H9 (cell line): ENCODE measurements at regions not wholly inside any gene's neighbourhood (a gene's known extent, or its start where the extent isn't known, plus 50 kb on each side); places are given as distances from the start of the nearest gene placed in this dataset.

Experiments
- DNase-seq: peaks from one replicate; pipeline ENCODE4 v3.0.0-alpha.2; 2017
- H2AFZ ChIP-seq: one replicate; pipeline ENCODE4 v1.6.1; 2013; ENCODE audit warnings: mild to moderate bottlenecking, low read length, control low read depth, moderate library complexity
- H2AK5ac ChIP-seq: 2 replicates; pipeline ENCODE4 v1.6.1; 2013; ENCODE audit warnings: low read length, control low read depth, mixed read lengths; ENCODE audit not compliant: insufficient read length
- H2BK120ac ChIP-seq: one replicate; pipeline ENCODE4 v1.6.1; 2013; ENCODE audit warnings: low read depth, mild to moderate bottlenecking, low read length, control low read depth, inconsistent platforms; ENCODE audit not compliant: poor library complexity, severe bottlenecking
- H2BK12ac ChIP-seq: 2 replicates; pipeline ENCODE4 v1.6.1; 2013; ENCODE audit warnings: low read length, control low read depth, mixed read lengths, low read depth; ENCODE audit not compliant: insufficient read length
- H2BK15ac ChIP-seq: 2 replicates; pipeline ENCODE4 v1.6.1; 2013; ENCODE audit warnings: low read depth, low read length, control low read depth
- H2BK20ac ChIP-seq: one replicate; pipeline ENCODE4 v1.6.1; 2013; ENCODE audit warnings: low read depth, mild to moderate bottlenecking, low read length, control low read depth, inconsistent platforms; ENCODE audit not compliant: poor library complexity, severe bottlenecking
- H2BK5ac ChIP-seq: 2 replicates; pipeline ENCODE4 v1.6.1; 2013; ENCODE audit warnings: low read length, control low read depth, mixed read lengths; ENCODE audit not compliant: insufficient read length
- H3K14ac ChIP-seq: 2 replicates; pipeline ENCODE4 v1.6.1; 2013; ENCODE audit warnings: low read length, control low read depth; ENCODE audit not compliant: insufficient read depth
- H3K18ac ChIP-seq: 2 replicates; pipeline ENCODE4 v1.6.1; 2013; ENCODE audit warnings: low read depth, mild to moderate bottlenecking, mixed read lengths, low read length, control low read depth; ENCODE audit not compliant: insufficient read length
- H3K23ac ChIP-seq: 2 replicates; pipeline ENCODE4 v1.6.1; 2013; ENCODE audit warnings: low read length, control low read depth, mixed read lengths, low read depth; ENCODE audit not compliant: insufficient read length
- H3K23me2 ChIP-seq: 2 replicates; pipeline ENCODE4 v1.6.1; 2013; ENCODE audit warnings: low read depth, mild to moderate bottlenecking, mixed read lengths, low read length, control low read depth; ENCODE audit not compliant: insufficient read length, poor library complexity, severe bottlenecking
- H3K27ac ChIP-seq: 2 replicates; pipeline ENCODE4 v1.5.1; 2013; ENCODE audit warnings: low read length, control low read depth, mixed read lengths, low read depth; ENCODE audit not compliant: insufficient read length
- H3K27me3 ChIP-seq: 2 replicates; pipeline ENCODE4 v1.6.1; 2013; ENCODE audit warnings: low read length, control low read depth, inconsistent platforms; ENCODE audit not compliant: insufficient read depth
- H3K4ac ChIP-seq: 2 replicates; pipeline ENCODE4 v1.6.1; 2013; ENCODE audit warnings: low read depth, mild to moderate bottlenecking, control low read depth, inconsistent platforms, low read length, moderate library complexity
- H3K4me1 ChIP-seq: 2 replicates; pipeline ENCODE4 v1.6.1; 2013; ENCODE audit warnings: low read length, control low read depth, inconsistent platforms; ENCODE audit not compliant: insufficient read depth
- H3K4me2 ChIP-seq: 2 replicates; pipeline ENCODE4 v1.6.1; 2013; ENCODE audit warnings: low read length, control low read depth, mixed read lengths; ENCODE audit not compliant: insufficient read length, insufficient read depth
- H3K56ac ChIP-seq: 2 replicates; pipeline ENCODE4 v1.6.1; 2013; ENCODE audit warnings: low read depth, mild to moderate bottlenecking, mixed read lengths, low read length, control low read depth; ENCODE audit not compliant: insufficient read length
- H3K79me1 ChIP-seq: 2 replicates; pipeline ENCODE4 v1.6.1; 2013; ENCODE audit warnings: low read depth, mild to moderate bottlenecking, moderate library complexity, low read length, control low read depth, inconsistent platforms; ENCODE audit not compliant: insufficient read depth, poor library complexity, severe bottlenecking
- H3K79me2 ChIP-seq: 2 replicates; pipeline ENCODE4 v1.6.1; 2013; ENCODE audit warnings: low read length, control low read depth, inconsistent platforms; ENCODE audit not compliant: insufficient read depth
- H3K9ac ChIP-seq: 2 replicates; pipeline ENCODE4 v1.6.1; 2013; ENCODE audit warnings: low read length, control low read depth, mixed read lengths; ENCODE audit not compliant: insufficient read length; ENCODE audit errors: extremely low read depth
- H3K9me3 ChIP-seq: one replicate; pipeline ENCODE4 v1.6.1; 2013; ENCODE audit warnings: low read depth, low read length, inconsistent platforms; ENCODE audit not compliant: control insufficient read depth
- H3T11ph ChIP-seq: one replicate; pipeline ENCODE4 v1.6.1; 2013; ENCODE audit warnings: mild to moderate bottlenecking, low read length, control low read depth, inconsistent platforms
- H4K20me1 ChIP-seq: one replicate; pipeline ENCODE4 v1.6.1; 2013; ENCODE audit not compliant: control insufficient read depth, insufficient read length, insufficient read depth
- H4K5ac ChIP-seq: 2 replicates; pipeline ENCODE4 v1.6.1; 2013; ENCODE audit warnings: low read depth, mild to moderate bottlenecking, mixed read lengths, low read length, control low read depth; ENCODE audit not compliant: insufficient read length
- H4K8ac ChIP-seq: replicated peaks from 2 replicates; pipeline ENCODE4 v1.6.1; 2013; ENCODE audit warnings: low read length, control low read depth, mixed read lengths, low read depth; ENCODE audit not compliant: insufficient read length
- H4K91ac ChIP-seq: 2 replicates; pipeline ENCODE4 v1.6.1; 2013; ENCODE audit warnings: low read depth, mild to moderate bottlenecking, moderate library complexity, mixed read lengths, low read length, control low read depth; ENCODE audit not compliant: insufficient read length
- H3K27ac Mint-ChIP-seq, 3 experiments: 2 replicates in 2 of 3; 3 replicates in 1 of 3; pipeline ENCODE4 v1.8.0; 2020 to 2021; ENCODE audit warnings: mixed read lengths in 3 of 3, mild to moderate bottlenecking in 1 of 3, moderate library complexity in 1 of 3
- H3K27me3 Mint-ChIP-seq: 2 replicates; pipeline ENCODE4 v1.8.0; 2021; ENCODE audit warnings: low read depth, mild to moderate bottlenecking, moderate library complexity, mixed read lengths
- H3K36me3 Mint-ChIP-seq, 3 experiments: 2 replicates in 2 of 3; 3 replicates in 1 of 3; pipeline ENCODE4 v1.8.0; 2020 to 2021; ENCODE audit warnings: low read depth in 3 of 3, mixed read lengths in 3 of 3; ENCODE audit not compliant: insufficient read depth in 1 of 3
- H3K4me1 Mint-ChIP-seq, 2 experiments: 2 replicates each; pipeline ENCODE4 v1.8.0; 2020; ENCODE audit warnings: mixed read lengths in 2 of 2
- H3K4me3 Mint-ChIP-seq, 2 experiments: 2 replicates in 1 of 2; 3 replicates in 1 of 2; pipeline ENCODE4 v1.8.0; 2020 to 2021; ENCODE audit warnings: mild to moderate bottlenecking in 2 of 2, mixed read lengths in 2 of 2, moderate library complexity in 1 of 2
- H3K9me3 Mint-ChIP-seq, 2 experiments: 2 replicates in 1 of 2; 3 replicates in 1 of 2; pipeline ENCODE4 v1.8.0; 2020; ENCODE audit warnings: mild to moderate bottlenecking in 2 of 2, mixed read lengths in 2 of 2, moderate library complexity in 1 of 2
- WGBS: extraction: QIAGEN DNeasy Blood & Tissue Kit; methylation state at CpG from one replicate; pipeline ENCODE4 v1.1.7; 2013; ENCODE audit warnings: missing lambda C conversion rate, low lambda C conversion rate, mixed read lengths; ENCODE audit not compliant: insufficient read length; ENCODE audit errors: extremely low coverage; 5-methylcytosine and 5-hydroxymethylcytosine counted together
- TF ChIP-seq, protein P1 (sequence below): fragments of 200-600 bp; sonication (generic); conservative IDR thresholded peaks from 3 replicates; pipeline ENCODE4 v1.8.0; 2021; ENCODE audit warnings: antibody characterized with exemption, mild to moderate bottlenecking

DNA sequence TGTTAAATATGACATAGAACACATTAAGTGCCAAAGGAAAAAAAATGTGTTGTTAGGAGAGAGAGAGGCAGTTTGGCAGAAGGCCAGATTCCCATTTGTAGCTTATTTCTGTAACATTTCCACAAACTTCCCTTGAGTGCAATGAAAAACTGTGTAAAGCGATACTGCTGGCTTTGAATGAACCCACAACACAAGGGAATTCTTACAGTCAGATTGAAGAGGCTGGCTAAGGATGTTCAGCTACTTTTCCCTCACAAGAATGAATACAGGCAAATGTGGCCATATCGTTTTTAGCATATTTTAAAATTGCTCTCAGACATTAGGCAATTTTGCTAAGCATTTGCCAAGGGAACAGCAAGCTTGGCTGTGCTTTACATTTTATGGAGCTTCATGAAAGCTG lies 614.1 kb upstream of the FZD8 start:
- Histone ChIP-seq H3K14ac (no peak overlapping the region), H4K5ac (no peak overlapping the region), H3K27me3 (no peaks in the 10 kb centered on the region), H3K23me2 (no peaks in the 10 kb centered on the region), H4K91ac (no peak overlapping the region), H3K79me1 (no peaks in the 10 kb centered on the region), H3K9ac (no peak overlapping the region), H2BK5ac (no peak overlapping the region), H2AFZ (no peak overlapping the region), H2BK20ac (no peak overlapping the region), H4K20me1 (no peaks in the 10 kb centered on the region), H3K23ac (no peak overlapping the region), H3T11ph (no peak overlapping the region), H4K8ac (no peak overlapping the region), H2BK15ac (no peak overlapping the region), H3K18ac (no peak overlapping the region), H3K4me1 (no peaks in the 10 kb centered on the region), H3K9me3 (no peaks in the 10 kb centered on the region), H3K79me2 (no peaks in the 10 kb centered on the region), H2BK12ac (no peak overlapping the region), H3K27ac (no peak overlapping the region), H2AK5ac (no peak overlapping the region), H2BK120ac (no peak overlapping the region), H3K4me2 (no peak overlapping the region), H3K56ac (no peak overlapping the region), H3K4ac (no peak overlapping the region)
- no peak for DNase-seq
- Mint-ChIP-seq H3K4me3 (no peak overlapping the region), H3K4me1 (no peaks in the 10 kb centered on the region), H3K27ac (no peak overlapping the region), H3K27me3 (no peaks in the 10 kb centered on the region; the same call in 1 of the 2 replicates), H3K9me3 (no peaks in the 10 kb centered on the region), H3K36me3 (no peaks in the 10 kb centered on the region; a peak in 1 of 7 replicates)
- no CpG with 5 or more reads among the region's 2 CpGs for WGBS
- TF ChIP-seq, protein P1, sequence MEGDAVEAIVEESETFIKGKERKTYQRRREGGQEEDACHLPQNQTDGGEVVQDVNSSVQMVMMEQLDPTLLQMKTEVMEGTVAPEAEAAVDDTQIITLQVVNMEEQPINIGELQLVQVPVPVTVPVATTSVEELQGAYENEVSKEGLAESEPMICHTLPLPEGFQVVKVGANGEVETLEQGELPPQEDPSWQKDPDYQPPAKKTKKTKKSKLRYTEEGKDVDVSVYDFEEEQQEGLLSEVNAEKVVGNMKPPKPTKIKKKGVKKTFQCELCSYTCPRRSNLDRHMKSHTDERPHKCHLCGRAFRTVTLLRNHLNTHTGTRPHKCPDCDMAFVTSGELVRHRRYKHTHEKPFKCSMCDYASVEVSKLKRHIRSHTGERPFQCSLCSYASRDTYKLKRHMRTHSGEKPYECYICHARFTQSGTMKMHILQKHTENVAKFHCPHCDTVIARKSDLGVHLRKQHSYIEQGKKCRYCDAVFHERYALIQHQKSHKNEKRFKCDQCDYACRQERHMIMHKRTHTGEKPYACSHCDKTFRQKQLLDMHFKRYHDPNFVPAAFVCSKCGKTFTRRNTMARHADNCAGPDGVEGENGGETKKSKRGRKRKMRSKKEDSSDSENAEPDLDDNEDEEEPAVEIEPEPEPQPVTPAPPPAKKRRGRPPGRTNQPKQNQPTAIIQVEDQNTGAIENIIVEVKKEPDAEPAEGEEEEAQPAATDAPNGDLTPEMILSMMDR, result no peak
